ENCODE measurements at regions not wholly inside any gene's neighbourhood (a gene's known extent, or its start where the extent isn't known, plus 50 kb on each side); places are given as distances from the start of the nearest gene placed in this dataset.

DNA sequence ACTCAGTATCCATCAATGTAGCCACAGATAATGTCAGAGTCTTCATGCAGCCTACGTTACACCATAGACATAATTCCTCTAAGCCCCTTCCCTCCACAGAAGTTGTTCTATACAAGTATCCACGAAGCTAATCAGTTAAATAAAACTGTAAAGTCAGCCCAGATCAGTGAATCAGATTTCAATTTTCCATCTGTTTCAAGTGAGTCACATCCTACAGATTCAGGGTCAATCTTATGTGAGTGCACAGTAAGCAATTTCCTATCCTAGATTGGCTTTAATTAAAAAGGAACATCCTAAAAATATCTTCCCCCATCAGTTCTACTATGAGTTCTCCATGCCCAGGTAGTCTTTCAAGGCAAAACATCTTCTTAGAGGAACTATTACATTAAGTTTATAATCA is 402.5 kb downstream of the EFNA5 start:
- TF ChIP-seq, protein P1, sequence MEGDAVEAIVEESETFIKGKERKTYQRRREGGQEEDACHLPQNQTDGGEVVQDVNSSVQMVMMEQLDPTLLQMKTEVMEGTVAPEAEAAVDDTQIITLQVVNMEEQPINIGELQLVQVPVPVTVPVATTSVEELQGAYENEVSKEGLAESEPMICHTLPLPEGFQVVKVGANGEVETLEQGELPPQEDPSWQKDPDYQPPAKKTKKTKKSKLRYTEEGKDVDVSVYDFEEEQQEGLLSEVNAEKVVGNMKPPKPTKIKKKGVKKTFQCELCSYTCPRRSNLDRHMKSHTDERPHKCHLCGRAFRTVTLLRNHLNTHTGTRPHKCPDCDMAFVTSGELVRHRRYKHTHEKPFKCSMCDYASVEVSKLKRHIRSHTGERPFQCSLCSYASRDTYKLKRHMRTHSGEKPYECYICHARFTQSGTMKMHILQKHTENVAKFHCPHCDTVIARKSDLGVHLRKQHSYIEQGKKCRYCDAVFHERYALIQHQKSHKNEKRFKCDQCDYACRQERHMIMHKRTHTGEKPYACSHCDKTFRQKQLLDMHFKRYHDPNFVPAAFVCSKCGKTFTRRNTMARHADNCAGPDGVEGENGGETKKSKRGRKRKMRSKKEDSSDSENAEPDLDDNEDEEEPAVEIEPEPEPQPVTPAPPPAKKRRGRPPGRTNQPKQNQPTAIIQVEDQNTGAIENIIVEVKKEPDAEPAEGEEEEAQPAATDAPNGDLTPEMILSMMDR (IDR thresholded peaks at IDR 0.05; ENCODE audit: extremely low read depth, missing control alignments) = no peak

DNA sequence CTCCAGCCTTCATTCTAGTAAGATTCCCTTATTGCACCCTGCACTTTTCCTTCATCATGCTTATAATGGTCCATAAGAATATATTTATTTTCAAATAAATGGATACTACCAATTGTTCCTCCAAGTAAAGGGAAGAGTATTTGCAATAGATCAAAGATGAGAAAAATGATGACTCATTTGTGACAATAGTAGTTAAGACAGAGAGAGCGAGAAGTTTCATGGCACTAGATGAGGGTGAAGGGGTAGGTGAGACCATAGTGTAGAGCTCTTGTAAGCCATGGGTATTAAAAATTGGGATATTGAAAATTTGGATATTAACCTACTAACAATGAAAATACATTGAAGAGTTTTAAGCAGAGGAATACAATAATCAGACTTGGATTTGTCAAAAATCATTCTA is 404.6 kb downstream of the EFNA5 start:
- no peak for DNase-seq (ENCODE audit: low spot score)
- TF ChIP-seq, protein P1 (IDR thresholded peaks at IDR 0.05; ENCODE audit: extremely low read depth, missing control alignments) = no peak

More for the DNA sequence above, 402.5 kb downstream of the EFNA5 start:
- no peak for DNase-seq (ENCODE audit: low spot score)

DNA sequence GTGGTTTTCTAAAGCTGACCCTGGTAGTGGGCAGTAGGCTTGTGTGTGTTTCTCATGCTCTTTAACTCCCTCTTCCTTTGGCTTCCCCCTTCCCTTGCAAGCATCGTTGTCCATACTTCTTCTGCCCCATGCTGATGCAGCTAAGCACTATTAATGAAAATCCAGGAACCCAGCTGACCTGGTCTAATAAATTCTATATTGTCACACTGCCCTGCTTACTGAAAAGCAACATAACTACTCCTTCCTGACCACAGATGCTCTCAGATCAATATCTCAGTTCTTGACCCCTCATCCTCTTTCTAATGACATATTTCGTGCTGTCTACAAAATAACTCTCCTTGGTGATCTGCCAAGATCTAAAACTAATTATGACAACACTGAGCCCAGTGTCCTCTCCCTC is 405.5 kb downstream of the EFNA5 start:
- TF ChIP-seq, protein P1 (IDR thresholded peaks at IDR 0.05; ENCODE audit: extremely low read depth, missing control alignments) = no peak
- no peak for DNase-seq (ENCODE audit: low spot score)

DNA sequence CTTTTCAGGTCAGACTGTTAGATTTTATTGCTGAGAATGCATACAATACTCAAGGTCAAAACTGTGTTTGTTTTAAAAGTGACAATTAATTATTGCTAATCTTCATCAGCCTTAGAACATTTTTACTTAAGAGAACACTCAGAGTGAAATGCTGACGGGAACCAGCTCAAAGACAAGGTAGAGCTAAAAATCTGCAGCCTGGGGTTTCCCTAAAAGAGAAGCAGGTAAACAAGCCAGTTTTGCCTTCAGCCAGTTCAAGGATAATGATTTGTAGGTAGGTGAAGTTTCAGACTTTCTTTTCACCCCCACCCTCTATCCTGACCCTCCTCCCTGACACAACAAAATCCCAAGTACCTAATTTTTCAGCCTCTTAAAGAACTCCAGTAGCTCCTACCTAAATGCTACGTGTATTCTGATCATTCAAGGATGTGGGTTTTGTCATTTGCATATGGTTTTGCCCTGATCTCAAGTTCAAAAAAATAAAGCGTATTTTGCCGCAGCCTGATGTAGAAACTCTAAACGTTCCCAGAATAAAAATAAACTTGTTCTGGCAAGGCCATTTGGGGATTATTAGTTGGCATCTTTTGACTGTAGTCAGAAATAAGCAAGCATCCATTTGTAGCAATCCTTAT is 407.2 kb downstream of the EFNA5 start:
- DNase-seq (ENCODE audit: low spot score) = peak; percentile 21
- TF ChIP-seq, protein P1 (IDR thresholded peaks at IDR 0.05; ENCODE audit: extremely low read depth, missing control alignments) = no peak

DNA sequence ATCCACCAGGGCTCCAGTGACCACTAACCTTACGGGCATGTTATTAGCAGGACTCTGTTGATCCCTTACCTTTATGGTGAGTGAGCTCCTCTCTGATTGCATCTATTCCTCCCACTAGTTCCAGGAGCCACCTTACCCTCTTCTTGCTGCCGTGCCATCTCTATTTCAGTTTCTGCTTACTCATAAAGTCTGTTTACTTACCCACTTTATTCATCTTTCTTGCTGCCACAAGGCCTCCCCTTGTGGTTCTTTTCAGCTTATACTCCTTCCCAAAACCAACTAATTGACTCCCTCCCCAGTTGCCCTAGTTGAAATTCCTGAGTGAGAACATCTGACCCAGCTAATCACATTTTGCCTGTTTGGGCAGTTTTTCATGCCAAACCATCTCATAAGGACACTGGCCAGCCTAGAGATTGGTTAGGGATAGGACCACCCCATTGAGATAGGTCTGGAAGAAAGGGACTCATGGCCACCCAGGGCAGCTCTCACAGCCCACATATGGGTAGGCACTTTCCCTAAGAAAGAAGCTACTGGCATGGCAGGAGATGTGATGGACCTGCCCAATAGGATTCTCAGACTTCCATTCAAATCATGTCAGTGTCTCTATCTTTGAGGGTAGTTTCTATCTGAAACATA is 412.7 kb downstream of the EFNA5 start:
- no peak for DNase-seq (ENCODE audit: low spot score)
- TF ChIP-seq, protein P1 (IDR thresholded peaks at IDR 0.05; ENCODE audit: extremely low read depth, missing control alignments) = no peak

DNA sequence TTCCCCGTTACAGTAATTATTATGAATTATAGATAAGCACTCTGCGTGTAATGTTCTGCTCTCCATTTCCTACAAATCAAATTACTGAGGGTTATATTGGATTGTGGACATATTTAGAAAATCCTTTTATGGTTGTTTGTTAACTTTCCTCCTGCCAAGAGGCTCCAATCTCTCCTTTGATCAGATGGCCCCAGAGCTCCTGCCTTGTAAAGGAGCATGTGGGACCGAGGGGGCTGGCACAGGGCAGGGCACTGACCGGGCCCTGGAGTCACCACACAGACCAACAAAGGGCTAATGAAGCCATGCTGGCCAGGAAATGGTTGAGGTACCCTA is 415.9 kb downstream of the EFNA5 start:
- DNase-seq (ENCODE audit: low spot score) = no peak
- TF ChIP-seq, protein P1 (IDR thresholded peaks at IDR 0.05; ENCODE audit: extremely low read depth, missing control alignments) = no peak

DNA sequence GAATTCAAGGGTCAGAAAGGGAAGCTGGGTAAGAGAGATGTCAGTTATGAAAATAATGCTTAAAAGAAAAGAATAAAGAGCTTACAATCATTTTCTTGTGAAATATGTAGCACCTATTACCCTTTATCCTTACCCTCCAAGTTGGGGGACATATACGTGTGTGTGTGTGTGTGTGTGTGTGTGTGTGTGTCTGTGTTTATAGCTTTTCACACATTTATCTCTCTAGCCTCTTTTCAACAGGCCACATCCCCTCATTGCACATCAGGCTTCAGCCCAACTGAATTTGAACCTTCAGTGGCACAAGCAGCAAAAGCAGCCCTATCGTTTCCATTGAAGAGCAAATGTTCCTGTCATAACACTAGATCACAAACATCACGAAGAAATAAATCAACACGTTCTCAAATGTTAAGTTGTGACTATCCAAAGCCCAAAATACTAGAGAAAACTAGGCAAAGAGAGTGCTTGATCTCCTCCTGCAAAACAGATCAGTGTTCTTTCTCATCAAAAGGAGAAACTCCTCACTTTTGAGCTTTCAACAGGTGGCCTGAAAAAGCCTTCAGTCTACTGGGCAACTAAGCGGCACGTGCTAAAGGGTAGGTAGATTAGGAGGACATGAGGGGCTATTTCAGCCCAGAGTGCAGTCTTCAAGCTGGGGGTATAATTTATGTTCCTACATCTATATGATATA is 416.4 kb downstream of the EFNA5 start:
- TF ChIP-seq, protein P1 (IDR thresholded peaks at IDR 0.05; ENCODE audit: extremely low read depth, missing control alignments) = no peak
- DNase-seq (ENCODE audit: low spot score) = no peak
